ENCODE measurements at regions not wholly inside any gene's neighbourhood (a gene's known extent, or its start where the extent isn't known, plus 50 kb on each side); places are given as distances from the start of the nearest gene placed in this dataset.

- no peak for DNase-seq
Observed at GRCh38 chr13:89541091-89542030, 1806.1 kb upstream of the MIR17HG start.

GRCh38 chr13:89550938-89551337 lies 1796.5 kb upstream of the MIR17HG start:
- DNase-seq = no peak

GRCh38 chr13:89554801-89555200 lies 1792.7 kb upstream of the MIR17HG start:
- no peak for DNase-seq

GRCh38 chr13:89565476-89566100 lies 1781.9 kb upstream of the MIR17HG start:
- no peak for DNase-seq

GRCh38 chr13:89567025-89567424 lies 1780.5 kb upstream of the MIR17HG start:
- no peak for DNase-seq

DNA sequence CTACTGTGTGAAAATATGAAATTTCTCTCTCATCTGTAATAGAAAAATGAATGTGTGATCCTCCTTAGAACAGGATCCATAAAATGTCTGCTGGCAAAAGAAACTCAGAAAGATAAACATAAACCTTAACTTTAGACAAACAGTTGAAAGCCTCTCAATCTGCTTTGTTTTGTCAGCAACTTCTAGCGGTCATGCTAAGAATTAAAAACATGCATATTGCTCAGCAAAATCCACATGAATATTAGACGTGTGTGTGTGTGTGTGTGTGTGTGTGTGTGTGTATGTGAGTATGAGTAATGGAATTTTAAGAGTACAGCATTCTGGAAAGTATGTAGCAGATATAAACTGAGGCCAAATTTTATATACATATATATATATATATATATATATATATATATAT lies 1779.2 kb upstream of the MIR17HG start:
- DNase-seq = no peak

DNA sequence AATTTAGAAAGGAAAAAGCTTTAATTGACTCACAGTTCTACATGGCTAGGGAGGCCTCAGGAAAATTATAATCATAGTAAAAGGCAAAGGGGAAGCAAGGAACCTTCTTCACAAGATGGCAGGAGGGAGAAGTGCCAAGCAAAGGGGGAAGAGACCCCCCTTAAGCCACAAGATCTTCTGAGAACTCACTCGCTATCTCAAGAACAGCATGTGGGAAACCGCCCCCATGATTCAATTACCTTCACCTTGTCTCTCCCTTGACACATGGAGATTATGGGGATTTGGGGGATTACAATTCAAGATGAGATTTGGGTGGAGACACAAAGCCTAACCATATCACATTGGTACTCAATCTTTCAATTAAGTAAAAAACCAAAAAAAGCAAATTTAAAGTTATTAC lies 1778.7 kb upstream of the MIR17HG start:
- DNase-seq = no peak

GRCh38 chr13:89571676-89572075 lies 1775.8 kb upstream of the MIR17HG start:
- no peak for DNase-seq

GRCh38 chr13:89574077-89574476 lies 1773.4 kb upstream of the MIR17HG start:
- DNase-seq = no peak

DNA sequence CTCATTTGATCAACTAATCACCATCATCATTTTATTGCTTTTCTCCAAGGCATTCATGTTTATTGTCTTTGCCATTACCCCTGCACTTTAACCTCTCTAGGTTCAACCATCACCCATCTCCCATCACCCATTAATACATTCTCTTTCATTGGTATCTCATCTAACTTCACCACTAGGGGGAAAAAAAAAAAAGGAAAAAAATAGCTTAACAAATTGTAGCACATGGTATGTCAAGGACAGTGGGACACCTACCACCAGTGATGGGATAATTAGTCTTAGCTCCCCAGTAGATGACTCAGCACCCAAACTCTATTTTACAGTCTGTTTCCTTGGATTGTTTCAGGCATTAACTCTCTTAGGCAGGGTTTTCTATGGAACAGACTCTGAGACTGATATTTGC lies 1770.2 kb upstream of the MIR17HG start:
- no peak for DNase-seq

DNA sequence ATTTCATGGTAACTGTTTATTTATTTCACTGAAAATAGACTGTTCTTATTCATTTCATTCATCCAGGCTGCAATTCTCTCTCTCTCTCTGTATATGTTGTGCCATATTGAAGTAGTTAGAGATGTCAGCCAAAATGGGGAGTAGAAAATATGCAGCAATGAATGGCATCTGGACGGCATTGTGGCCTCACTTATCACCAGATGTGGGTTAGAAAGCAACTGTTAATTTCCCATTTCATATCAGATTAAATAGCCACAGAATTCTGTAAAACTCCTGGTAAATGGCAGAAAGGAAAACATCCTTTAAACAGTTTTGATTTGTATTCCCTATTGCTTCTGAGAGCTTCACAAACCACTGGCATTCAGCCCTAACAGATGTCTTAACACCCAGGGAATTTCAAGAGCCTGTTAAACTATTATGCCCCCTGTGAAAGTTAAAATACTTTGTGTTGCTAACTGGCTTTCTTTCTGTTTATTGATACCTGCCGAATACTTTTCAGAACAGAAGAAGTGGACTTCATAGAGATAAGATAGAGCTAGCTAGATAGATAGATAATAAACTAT lies 1763.3 kb upstream of the MIR17HG start:
- DNase-seq = no peak

DNA sequence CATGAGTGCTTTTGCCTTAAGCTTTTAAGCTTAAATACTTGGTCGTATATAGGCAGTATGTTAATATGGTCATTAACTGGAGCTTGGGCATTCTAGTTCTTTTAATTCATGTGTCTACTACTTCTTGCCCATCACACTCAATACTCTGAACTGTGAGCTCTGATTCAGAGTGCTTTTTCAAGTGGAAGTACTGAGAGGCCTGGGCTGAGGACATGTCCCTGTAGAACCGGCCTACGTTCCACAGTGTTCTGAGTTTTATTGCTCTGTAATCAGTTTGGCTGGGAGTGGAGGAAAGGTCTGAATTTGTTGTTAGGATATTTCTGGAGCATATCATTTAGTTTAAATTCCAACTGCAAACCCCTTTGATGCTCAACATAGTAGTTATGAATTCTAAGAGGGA lies 1744.8 kb upstream of the MIR17HG start:
- no peak for DNase-seq

DNA sequence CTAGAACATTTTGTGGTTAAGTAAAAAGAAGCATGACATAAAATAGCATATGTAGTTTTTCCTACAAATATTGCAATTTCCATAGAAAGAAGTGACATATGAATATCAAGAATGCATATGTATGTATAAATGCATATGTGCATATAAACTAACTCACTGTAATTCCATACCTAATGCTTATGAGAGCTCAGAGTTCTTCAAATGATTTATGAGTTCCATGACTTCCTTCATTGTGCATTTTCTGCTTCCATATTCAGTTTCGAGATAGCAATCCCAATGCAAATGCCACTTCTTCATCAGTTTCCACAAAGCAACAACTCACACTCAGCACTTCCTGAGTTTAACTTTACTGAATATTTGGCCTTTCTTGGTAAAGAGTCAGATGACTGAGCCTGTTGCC lies 1744.3 kb upstream of the MIR17HG start:
- no peak for DNase-seq

DNA sequence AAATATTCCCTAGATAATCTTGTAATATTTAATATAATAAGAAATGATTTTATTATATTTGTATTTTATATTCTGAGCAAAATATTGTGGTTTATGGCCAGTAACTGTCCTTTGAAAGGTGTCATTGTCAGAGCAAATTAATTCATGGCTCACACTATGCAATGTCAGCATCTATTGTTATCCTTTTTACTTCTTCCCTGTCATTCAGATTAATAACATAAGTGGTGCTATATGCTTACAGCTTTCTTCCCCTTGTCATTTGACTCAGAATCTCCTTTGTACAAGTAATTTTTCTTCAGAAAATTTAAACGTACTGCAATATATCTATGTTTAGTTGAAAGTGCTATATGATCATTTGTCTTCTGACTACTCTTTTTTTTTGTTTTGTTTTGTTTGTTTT lies 1738.2 kb upstream of the MIR17HG start:
- DNase-seq = no peak

DNA sequence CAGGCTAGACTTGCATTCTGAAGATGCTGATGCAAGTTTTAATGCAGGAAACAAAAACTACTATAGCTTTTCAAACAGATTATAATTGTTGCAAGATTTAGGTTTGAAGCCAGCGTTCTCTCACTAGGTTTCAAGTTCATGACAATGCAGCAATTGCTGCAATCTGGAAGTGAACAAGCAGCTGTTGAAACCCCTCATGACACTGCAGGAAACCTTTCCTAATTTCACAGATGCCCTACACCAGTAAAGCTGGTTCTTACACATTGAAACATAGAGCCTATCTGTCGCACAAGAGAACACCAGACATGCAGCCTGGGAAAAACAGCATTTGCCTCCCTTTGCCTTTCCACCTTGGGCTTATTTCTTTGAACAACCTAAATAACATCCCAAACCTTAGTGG lies 1737.2 kb upstream of the MIR17HG start:
- no peak for DNase-seq

DNA sequence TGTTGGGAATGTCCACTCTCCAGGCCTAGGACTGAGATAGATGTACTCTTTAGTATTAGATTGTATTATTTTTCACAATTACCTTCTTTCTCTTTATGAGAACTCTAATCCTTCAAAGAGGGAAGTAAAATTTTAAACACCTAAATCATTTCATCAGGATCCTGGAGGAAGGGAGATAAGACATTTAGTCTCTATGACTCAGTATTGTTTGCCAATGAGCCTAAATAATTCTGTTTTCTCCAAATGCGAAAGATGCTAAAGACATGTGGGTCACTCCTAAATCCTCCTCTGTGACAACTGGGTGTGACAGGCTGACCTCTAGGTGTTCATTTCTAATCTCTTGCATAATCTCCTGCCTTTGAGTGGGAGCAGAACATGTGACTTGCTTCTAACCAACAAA lies 1736.6 kb upstream of the MIR17HG start:
- no peak for DNase-seq

GRCh38 chr13:89627996-89628395 lies 1719.5 kb upstream of the MIR17HG start:
- no peak for DNase-seq

- no peak for DNase-seq
Observed at GRCh38 chr13:89628567-89628966, 1718.9 kb upstream of the MIR17HG start.

DNA sequence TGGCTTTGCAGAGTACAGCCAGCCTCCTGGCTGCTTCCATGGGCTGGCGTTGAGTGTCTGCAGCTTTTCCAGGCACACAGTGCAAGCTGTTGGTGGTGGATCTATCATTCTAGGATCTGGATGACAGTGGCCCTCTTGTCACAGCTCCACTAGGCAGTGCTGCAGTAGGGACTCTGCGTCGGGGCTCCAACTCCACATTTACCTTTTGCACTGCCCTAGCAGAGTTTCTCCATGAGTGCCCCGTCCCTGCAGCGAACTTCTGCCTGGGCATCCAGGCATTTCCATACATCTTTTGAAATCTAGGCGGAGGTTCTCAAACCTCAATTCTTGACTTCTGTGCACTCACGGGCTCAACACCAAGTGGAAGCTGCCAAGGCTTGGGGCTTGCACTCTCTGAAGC lies 1697.3 kb upstream of the MIR17HG start:
- DNase-seq = no peak

GRCh38 chr13:89660752-89661151 lies 1686.7 kb upstream of the MIR17HG start:
- DNase-seq = no peak

DNA sequence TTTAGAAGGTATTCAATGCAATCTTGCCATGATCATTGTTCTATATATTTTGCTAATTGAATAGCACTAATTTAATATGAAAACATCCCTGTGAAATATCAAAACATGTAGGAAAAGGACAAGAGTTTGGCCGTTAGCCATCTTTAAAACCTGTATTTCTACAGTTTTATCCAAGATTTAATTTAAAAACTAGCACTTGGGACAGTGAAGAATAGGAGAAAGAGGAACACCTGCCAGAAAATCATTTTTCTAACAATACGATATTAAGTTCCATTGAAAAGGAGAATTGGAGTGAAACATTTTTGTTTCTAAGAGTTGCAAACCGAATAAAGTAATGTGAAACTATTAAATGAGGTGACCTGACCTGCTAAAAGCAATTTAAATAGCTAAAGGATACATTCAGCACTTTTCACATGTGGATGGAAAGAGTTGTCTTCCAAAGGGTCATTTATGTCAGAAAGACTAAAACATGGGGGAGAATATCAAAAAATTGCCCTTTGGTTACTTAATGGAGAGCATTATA lies 1673.6 kb upstream of the MIR17HG start:
- DNase-seq = no peak

DNA sequence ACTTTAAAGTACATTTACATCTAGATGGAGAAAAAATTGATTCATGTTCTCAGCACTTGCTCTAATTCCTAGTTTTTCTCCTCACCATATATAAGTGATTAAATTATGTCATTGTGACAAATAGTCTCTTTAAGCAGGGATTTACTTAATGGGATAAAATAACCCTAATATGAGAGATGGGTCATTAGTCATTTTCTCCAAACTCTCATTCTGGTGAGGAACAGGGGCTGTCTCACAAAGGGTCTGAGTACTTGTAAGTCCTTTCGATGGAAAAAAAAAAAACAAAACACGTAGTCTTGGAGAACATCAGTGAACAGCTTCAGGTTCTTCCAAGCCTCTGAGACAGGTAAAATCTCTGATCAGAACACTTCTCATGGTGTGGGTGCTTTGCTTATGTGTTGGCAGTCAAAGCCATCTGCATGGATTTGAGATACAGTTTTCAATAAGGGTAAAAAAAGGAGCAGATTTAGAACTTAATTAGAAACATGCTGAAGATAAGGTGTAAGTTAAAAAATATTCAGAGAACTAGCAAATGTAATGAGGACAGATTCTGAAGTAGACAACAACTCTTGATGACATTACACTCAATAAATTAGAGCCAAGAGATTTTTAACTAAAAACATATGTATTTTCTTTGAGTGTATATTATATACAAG lies 1668.9 kb upstream of the MIR17HG start:
- DNase-seq = no peak

- DNase-seq = no peak
Observed at GRCh38 chr13:89684896-89685295, 1662.6 kb upstream of the MIR17HG start.

Measured in stimulated activated naive CD4-positive, alpha-beta T cell (primary cell).